Fibroblast of skin of left biceps (primary cell): ENCODE measurements at regions not wholly inside any gene's neighbourhood (a gene's known extent, or its start where the extent isn't known, plus 50 kb on each side); places are given as distances from the start of the nearest gene placed in this dataset.
"Not testable (repeated sequence)": the region's sequence is repeated elsewhere in the genome, so short reads cannot be mapped to it uniquely, and the experiment has no call there.

ENCODE experiments used
- DNase-seq, 2 experiments: peaks; one replicate each; pipeline ENCODE4 v3.0.0-alpha.2; 2013; ENCODE audit warnings: low read depth in 2 of 2

GRCh38 chr21:22278366-22278765, 1280.2 kb downstream of the NCAM2 start:
- DNase-seq = no peak

DNA sequence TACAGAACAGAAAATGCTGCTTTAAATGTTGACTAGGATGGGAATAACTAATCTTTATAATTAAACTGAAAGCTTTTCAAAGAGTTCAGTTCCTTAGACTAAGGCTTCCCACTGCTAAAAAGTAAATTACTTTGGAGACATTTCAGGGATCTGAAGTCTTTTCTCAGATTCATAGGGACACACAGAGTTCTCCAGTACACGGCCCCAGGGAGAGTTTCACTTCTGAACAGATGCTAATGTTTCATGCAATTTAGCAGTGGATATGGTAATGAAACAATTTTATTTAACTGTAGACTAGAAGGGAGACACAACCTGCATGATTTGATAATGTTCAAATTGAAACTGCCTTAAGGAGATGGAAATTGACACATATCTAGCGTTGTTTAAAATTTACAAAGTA, 1282.6 kb downstream of the NCAM2 start:
- no peak for DNase-seq

DNA sequence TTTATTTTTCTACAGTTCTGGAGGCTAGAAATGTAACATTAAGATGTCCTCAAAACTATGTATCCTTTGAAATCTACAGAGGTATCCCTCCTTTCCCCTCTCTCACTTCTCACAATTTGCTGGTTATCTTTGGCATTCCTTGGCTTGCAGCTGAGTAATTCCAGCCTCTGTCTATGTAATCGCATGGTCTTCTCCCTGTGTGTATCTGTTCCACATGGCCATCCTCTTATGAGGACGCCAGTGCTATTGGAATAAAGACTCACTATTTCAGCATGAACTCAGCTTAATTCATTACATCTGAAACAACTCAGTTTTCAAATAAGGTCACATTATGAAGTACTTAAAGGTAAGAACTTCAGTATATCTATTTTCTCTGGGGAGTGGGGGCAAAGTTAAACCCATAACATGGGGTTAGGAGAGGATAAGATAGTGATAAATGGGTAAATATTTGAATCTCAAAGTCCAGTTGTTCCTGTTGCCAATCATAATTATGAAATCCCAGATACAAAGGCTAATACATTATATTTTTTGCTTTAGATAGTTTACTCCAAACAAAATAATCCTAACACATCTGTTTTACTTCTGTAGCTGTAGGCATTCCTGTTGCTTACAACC, 1290.8 kb downstream of the NCAM2 start:
- DNase-seq = no peak

GRCh38 chr21:22292144-22292543, 1293.9 kb downstream of the NCAM2 start:
- no peak for DNase-seq

DNA sequence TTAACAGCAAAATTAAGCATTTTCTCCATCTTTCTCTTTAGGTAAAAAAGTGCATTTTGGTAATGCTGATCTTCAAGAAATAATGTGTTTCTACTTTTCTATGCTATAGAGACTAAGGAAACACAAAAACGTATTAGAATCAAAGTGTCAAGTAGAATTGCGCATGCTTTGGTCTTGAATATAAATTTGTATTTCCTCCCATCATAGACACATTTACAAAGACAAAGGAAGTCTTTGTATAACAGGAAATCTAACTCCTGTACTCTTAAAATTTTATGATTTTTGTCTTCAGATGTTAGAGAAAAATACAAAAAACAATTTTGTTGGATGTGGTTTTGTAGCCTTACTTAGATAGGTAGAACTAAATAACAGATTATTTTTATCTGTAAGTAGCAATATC, 1299.4 kb downstream of the NCAM2 start:
- no peak for DNase-seq

GRCh38 chr21:22311741-22312462, 1313.7 kb downstream of the NCAM2 start:
- no peak for DNase-seq

DNA sequence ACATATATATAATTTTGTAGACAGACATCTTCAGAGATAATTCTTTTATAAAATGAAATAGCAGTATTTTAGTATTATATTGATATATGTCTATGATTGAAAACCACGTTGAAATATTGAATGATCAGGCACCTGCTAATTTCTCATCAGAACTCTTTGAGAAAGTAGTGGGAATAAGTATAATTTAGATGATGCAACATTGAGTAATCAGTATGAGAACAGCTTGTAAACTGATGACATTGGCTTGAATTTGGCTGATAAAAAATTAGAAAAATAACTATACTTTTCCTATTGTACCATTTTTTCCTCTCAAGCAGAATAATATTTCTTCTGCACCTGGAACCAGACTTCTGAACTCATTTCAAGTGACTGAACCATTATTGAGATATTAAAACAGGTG, 1316.8 kb downstream of the NCAM2 start:
- no peak for DNase-seq

GRCh38 chr21:22319435-22319834, 1321.2 kb downstream of the NCAM2 start:
- DNase-seq = no peak

DNA sequence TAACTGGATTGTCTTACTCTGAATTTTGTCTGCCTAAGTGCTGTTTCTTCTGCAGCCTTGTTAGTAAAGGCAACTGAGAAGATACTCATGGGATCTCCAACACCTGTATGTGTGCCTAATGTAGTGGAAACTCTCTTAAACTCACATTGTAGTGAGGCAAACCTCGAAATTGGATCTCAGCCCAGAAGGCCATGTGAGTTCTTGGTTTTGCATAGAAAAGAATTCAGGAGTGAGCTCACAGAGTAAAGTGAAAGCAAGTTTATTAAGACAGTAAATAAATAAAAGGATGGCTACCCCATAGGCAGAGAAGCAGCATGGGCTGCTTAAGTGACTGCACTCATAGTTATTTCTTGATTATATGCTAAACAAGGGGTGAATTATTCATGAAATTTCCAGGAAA, 1344.7 kb downstream of the NCAM2 start:
- no peak for DNase-seq

DNA sequence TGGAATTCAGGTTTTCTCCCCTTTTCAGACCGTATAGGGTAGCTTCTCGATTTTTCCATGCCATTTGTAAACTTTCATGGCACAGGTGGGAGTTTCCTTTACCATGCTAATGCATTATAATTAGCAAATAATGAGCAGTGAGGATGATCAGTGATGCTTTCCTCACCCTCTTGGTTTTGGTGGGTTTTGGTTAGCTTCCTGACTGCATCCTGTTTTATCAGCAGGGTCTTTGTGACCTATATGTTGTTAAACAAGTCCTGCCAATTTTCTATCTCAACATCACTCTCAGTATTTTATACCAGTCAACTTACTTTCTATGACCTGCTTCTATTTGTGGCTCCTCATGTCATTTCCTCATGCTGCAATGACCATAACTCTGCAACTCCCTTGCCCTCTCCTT, 1345.1 kb downstream of the NCAM2 start:
- no peak for DNase-seq

GRCh38 chr21:22343721-22344120, 1345.5 kb downstream of the NCAM2 start:
- no peak for DNase-seq

GRCh38 chr21:22345624-22346023, 1347.4 kb downstream of the NCAM2 start:
- DNase-seq = no peak

- no peak for DNase-seq
Measured at GRCh38 chr21:22346576-22346975, 1348.4 kb downstream of the NCAM2 start.

DNA sequence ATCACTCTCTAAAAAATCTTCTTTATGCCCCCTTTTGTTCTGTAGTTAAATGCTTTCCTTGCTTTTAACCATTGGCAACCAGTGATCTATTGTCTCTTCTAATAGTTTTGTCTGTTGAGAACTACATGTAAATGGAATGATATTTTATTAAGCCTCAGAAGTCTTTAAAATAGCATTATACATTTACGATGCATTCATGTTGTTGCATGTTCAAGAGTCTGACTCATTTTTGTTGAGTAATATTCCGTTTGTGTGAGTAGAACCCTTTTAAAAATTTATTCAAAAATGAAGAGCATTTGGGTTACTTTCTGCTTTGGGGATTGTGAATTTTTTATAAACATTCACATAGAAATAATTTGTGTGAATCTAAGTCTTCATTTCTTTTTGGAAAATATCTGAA, 1352.9 kb downstream of the NCAM2 start:
- no peak for DNase-seq

DNA sequence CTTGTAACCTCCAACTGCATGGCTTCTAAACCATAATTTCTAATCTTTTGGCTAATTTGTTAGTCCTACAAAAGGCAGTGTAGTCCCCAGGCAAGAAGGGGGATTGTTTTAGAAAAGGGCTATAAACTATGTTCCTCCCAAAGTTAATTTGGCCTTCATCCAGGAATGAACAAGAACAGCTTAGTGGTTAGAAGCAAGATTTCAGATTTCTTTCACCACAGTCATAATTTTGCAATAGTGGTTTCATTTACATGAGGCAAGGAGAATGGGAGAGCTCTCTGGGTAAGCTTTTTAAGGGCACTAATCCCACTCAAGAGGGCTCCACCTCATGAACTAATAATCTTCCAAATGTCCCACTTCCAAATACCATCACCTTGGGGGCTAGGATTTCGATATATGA, 1353.9 kb downstream of the NCAM2 start:
- DNase-seq = no peak

GRCh38 chr21:22355949-22356348, 1357.7 kb downstream of the NCAM2 start:
- no peak for DNase-seq

DNA sequence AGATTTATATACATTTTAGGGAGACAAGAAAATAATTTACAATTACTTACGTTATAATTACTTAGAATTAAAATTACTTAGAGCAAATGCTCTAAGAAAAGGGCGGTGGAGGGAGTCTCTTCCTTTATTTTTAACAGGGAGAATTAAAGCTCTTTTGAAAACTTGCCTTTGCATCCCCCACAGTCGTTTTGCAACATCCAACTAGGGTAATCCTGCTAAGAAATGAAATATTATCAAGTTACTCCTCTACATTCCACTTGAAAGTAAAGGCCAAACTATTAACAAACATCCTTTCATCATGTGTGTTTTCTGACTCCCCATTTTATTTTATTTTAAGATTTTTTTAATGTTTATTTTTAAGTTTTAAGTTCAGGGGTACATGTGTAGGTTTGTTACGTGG, 1358.5 kb downstream of the NCAM2 start:
- DNase-seq = no peak

- DNase-seq = not testable (repeated sequence)
Measured at GRCh38 chr21:22359599-22359998, 1361.4 kb downstream of the NCAM2 start.

DNA sequence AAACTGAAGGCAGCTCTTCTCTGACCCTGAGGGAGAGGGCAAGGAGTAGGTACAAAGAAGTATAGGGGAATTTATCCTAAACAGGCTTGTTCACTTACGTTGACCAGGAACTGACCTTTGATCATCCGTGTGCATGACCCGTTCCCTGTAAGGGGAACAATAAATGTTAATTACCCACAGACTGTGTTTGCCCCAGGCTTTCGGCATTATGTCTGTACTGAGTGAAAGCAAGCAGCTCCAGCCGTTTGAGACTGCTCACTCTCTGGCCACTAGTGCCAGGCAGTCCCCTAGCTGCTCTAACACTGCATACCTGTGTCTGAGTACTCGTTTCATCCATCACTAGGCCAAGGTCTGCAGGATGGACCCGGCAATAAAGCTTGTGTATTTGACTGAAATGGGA, 1365.3 kb downstream of the NCAM2 start:
- DNase-seq = no peak

DNA sequence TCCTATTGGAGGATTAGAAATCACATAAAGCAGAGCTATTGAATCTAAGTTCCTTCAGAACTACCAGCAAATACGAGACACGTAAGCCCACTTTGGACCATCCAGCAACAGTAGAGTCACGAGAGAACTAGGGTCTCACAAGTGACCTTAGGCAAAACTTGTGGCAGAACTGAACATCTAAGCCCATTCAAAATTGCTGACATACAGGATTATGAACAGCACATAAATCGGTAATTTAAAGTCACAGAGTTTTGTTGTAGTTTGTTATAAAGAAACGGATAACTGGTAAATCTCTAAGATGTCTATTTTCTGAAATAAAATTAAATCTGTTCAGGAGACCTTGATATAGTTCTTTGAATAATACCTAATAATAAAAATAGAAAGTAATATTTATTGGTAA, 1366.0 kb downstream of the NCAM2 start:
- DNase-seq = no peak

DNA sequence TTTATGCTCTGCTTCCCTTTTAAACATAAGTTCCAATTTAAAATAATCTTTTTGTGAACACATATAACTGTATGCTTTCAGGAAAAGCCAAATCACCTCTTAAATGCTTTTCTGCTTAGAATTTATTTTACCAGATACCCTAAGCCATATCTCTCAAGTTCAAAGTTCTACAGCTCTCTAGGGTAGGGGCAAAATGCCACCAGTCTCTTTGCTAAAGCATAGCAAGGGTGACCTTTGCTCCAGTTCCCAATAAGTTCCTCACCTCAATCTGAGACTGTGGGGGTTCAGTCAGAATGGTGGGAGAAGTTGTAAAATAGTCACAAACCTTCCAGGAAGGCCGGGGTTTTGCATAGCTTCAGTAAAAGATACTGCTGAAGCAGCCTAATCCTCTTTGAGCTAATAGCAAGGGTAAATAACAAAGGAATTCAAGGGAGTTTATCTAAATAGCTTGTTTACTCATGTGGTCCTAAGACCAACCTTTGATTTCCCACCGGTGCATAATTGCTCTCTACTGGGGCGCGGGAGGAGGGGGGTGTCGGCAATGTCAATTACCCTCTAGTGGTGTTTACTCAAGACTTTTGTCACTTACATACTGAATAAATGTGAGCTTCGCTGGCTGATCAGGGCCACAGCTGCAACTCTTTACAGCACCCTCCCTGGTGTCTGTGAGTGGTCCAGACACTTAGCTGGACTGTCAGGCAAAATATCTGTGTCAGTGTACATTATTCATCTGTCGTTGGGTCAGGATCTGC, 1376.2 kb downstream of the NCAM2 start:
- DNase-seq = no peak

DNA sequence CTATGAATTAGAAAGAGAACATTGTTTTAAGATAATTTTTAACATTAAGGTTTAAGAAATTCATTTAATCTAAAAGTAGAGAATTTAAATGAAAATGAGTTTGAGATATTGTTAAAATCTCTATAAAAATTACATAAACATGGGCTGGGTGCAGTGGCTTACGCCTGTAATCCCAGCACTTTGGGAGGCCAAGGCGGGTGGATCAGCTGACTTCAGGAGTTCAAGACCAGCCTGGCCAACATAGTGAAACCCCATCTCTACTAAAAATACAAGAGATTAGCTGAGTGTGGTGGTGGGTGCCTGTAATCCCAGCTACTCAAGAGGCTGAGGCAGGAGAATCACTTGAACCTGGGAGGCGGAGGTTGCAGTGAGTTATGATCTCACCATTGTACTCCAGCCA, 1379.6 kb downstream of the NCAM2 start:
- not testable (repeated sequence) for DNase-seq

DNA sequence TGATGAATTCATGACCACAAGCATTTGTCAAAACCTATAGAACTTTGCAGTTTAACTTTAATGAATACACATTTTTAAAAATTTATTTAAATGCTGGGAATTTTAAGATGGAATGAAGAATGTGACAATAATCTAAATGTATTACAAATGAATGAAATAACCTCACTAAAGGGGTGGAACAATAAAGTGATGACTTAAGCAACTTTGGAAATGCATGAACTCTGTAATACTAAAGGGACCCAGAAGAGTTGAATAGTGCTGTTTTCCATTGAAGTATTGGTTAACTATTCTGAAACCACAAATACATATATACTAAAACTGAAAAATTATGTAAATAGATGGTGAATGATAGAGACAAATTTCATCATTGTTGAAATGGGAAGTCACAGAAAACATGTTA, 1395.1 kb downstream of the NCAM2 start:
- DNase-seq = no peak
